ENCODE measurements at regions not wholly inside any gene's neighbourhood (a gene's known extent, or its start where the extent isn't known, plus 50 kb on each side); places are given as distances from the start of the nearest gene placed in this dataset.
"Not testable (repeated sequence)": the region's sequence is repeated elsewhere in the genome, so short reads cannot be mapped to it uniquely, and the experiment has no call there.

- DNase-seq (ENCODE audit: low read depth) = no peak
These were observed 162.7 kb upstream of the CDK1 start for GRCh38 chr10:60615541-60615940.

- DNase-seq (ENCODE audit: low read depth) = no peak
These were observed 163.9 kb upstream of the CDK1 start for GRCh38 chr10:60614363-60614762.

GRCh38 chr10:60613434-60613833, 164.8 kb upstream of the CDK1 start:
- no peak for DNase-seq (ENCODE audit: low read depth)

- peak; percentile 4 for DNase-seq (ENCODE audit: low read depth)
These were observed 167.0 kb upstream of the CDK1 start for GRCh38 chr10:60611291-60611747.

GRCh38 chr10:60607372-60607771, 170.9 kb upstream of the CDK1 start:
- no peak for DNase-seq (ENCODE audit: low read depth)

- DNase-seq (ENCODE audit: low read depth) = no peak
These were observed 171.8 kb upstream of the CDK1 start for GRCh38 chr10:60606343-60607080.

- DNase-seq (ENCODE audit: low read depth) = no peak
These were observed 172.8 kb upstream of the CDK1 start for GRCh38 chr10:60605476-60605875.

GRCh38 chr10:60604342-60604741, 173.9 kb upstream of the CDK1 start:
- DNase-seq (ENCODE audit: low read depth) = no peak

- no peak for DNase-seq (ENCODE audit: low read depth)
These were observed 180.8 kb upstream of the CDK1 start for GRCh38 chr10:60597513-60597912.

GRCh38 chr10:60595852-60596251, 182.4 kb upstream of the CDK1 start:
- DNase-seq (ENCODE audit: low read depth) = no peak

- DNase-seq (ENCODE audit: low read depth) = no peak
These were observed 183.7 kb upstream of the CDK1 start for GRCh38 chr10:60594476-60595051.

GRCh38 chr10:60591119-60591518, 187.2 kb upstream of the CDK1 start:
- DNase-seq (ENCODE audit: low read depth) = no peak

- no peak for DNase-seq (ENCODE audit: low read depth)
These were observed 188.9 kb upstream of the CDK1 start for GRCh38 chr10:60589376-60589775.

GRCh38 chr10:60581782-60582181, 192.1 kb upstream of the ANK3 start:
- DNase-seq (ENCODE audit: low read depth) = not testable (repeated sequence)

GRCh38 chr10:60578217-60578616, 188.5 kb upstream of the ANK3 start:
- DNase-seq (ENCODE audit: low read depth) = no peak

GRCh38 chr10:60576130-60577069, 186.7 kb upstream of the ANK3 start:
- no peak for DNase-seq (ENCODE audit: low read depth)

GRCh38 chr10:60575105-60575504, 185.4 kb upstream of the ANK3 start:
- DNase-seq (ENCODE audit: low read depth) = no peak

GRCh38 chr10:60574388-60574787, 184.7 kb upstream of the ANK3 start:
- no peak for DNase-seq (ENCODE audit: low read depth)

- peak; percentile 55 for DNase-seq (ENCODE audit: low read depth)
These were observed 183.7 kb upstream of the ANK3 start for GRCh38 chr10:60573336-60573735.

GRCh38 chr10:60572511-60573194, 183.0 kb upstream of the ANK3 start:
- peak; percentile 20 for DNase-seq (ENCODE audit: low read depth)

- no peak for DNase-seq (ENCODE audit: low read depth)
These were observed 181.2 kb upstream of the ANK3 start for GRCh38 chr10:60570896-60571295.

GRCh38 chr10:60570272-60570865, 180.7 kb upstream of the ANK3 start:
- no peak for DNase-seq (ENCODE audit: low read depth)

All from activated T-cell treated with anti-CD3 and anti-CD28 coated beads for 48 hours (primary cell).